ENCODE measurements at regions not wholly inside any gene's neighbourhood (a gene's known extent, or its start where the extent isn't known, plus 50 kb on each side); places are given as distances from the start of the nearest gene placed in this dataset.

DNA sequence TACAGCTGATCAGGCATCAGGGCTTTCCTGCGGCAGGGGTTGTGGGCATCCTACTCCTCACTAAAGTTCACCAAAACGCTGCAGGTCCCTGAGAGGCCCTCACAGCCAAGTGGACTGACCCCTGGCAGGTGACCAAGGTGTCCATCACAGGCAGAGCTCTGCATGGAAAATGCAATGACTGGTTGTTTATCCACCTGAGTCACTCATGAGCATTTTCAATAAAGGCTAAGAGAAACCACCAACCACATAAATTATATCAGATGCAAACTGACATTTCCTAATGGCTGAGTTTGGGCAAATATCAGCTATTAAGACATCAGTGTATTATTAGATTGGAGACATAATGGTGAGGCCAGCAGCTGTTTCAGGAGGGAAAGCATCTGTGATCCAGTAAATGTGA lies 152.7 kb upstream of the SYNDIG1 start:
- Mint-ChIP-seq H3K27ac (no peak overlapping the region), H3K4me3 (peak overlapping the region; percentile 18), H3K9me3 (no peaks in the 10 kb centered on the region), H3K36me3 (ENCODE audit: low read depth) (no peaks in the 10 kb centered on the region), H3K4me1 (ENCODE audit: low read depth) (peaks cover 33% of the 10 kb centered on the region), H3K27me3 (no peaks in the 10 kb centered on the region)
- ATAC-seq (ENCODE audit: poor library complexity) (no peak), DNase-seq (no peak)
- intact Hi-C loops (cut with DNase I, micrococcal nuclease), result no loop called here
- Histone ChIP-seq H3K4me1 (ENCODE audit: insufficient read depth, low read length) (peaks cover 18% of the 10 kb centered on the region), H3K27ac (ENCODE audit: low read depth in 1 of 2, low read length in 2 of 2) (no peak overlapping the region), H3K27me3 (ENCODE audit: control insufficient read depth in 1 of 2, insufficient read depth in 2 of 2, low read length in 2 of 2) (no peaks in the 10 kb centered on the region), H3K9me3 (ENCODE audit: control insufficient read depth in 1 of 2, insufficient read depth in 1 of 2, low read length in 2 of 2) (no peaks in the 10 kb centered on the region), H3K36me3 (ENCODE audit: insufficient read depth, low read length) (no peaks in the 10 kb centered on the region), H3K4me3 (ENCODE audit: low read length) (no peak overlapping the region)
- POLR2A ChIA-PET, result no interaction called here
- TF ChIP-seq, protein P1, sequence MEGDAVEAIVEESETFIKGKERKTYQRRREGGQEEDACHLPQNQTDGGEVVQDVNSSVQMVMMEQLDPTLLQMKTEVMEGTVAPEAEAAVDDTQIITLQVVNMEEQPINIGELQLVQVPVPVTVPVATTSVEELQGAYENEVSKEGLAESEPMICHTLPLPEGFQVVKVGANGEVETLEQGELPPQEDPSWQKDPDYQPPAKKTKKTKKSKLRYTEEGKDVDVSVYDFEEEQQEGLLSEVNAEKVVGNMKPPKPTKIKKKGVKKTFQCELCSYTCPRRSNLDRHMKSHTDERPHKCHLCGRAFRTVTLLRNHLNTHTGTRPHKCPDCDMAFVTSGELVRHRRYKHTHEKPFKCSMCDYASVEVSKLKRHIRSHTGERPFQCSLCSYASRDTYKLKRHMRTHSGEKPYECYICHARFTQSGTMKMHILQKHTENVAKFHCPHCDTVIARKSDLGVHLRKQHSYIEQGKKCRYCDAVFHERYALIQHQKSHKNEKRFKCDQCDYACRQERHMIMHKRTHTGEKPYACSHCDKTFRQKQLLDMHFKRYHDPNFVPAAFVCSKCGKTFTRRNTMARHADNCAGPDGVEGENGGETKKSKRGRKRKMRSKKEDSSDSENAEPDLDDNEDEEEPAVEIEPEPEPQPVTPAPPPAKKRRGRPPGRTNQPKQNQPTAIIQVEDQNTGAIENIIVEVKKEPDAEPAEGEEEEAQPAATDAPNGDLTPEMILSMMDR (IDR thresholded peaks at IDR 0.05), result no peak
- CTCF ChIA-PET, result no interaction called here

DNA sequence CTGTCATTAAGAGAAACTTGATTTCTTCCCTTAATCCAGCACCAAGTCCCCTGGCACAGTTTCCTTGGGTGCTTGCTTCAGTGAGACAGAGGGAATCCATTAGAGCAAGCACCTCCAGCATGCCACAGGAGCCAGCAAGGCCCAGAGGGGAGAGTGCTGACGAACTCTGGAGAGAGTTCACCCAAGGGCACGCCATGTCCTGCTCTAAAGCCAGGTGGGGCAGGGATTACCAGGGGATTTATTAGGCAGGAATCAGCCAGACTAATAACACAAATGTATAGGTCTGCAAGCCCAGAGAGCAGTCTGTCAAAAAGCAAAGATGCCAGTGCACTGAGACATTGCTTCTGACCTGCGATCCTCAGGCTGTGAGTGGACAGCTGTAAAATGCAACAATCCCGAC lies 155.4 kb upstream of the SYNDIG1 start:
- H3K4me3 Mint-ChIP-seq, result no peak overlapping the region
- H3K9me3 Mint-ChIP-seq, result no peaks in the 10 kb centered on the region
- Histone ChIP-seq H3K36me3 (ENCODE audit: insufficient read depth, low read length) (no peaks in the 10 kb centered on the region), H3K4me1 (ENCODE audit: insufficient read depth, low read length) (peaks cover 18% of the 10 kb centered on the region), H3K27me3 (ENCODE audit: control insufficient read depth in 1 of 2, insufficient read depth in 2 of 2, low read length in 2 of 2) (no peaks in the 10 kb centered on the region), H3K27ac (ENCODE audit: low read depth in 1 of 2, low read length in 2 of 2) (no peak overlapping the region), H3K9me3 (ENCODE audit: control insufficient read depth in 1 of 2, insufficient read depth in 1 of 2, low read length in 2 of 2) (no peaks in the 10 kb centered on the region), H3K4me3 (ENCODE audit: low read length) (no peak overlapping the region)
- no peak overlapping the region for H3K27ac Mint-ChIP-seq
- TF ChIP-seq, protein P1 (IDR thresholded peaks at IDR 0.05), result no peak
- intact Hi-C loops (cut with DNase I, micrococcal nuclease), result no loop called here
- H3K4me1 Mint-ChIP-seq (ENCODE audit: low read depth), result peaks cover 22% of the 10 kb centered on the region
- no peaks in the 10 kb centered on the region for H3K27me3 Mint-ChIP-seq
- DNase-seq, result no peak
- H3K36me3 Mint-ChIP-seq (ENCODE audit: low read depth), result no peaks in the 10 kb centered on the region
- no peak for ATAC-seq (ENCODE audit: poor library complexity)
- POLR2A ChIA-PET, result no interaction called here
- CTCF ChIA-PET, result no interaction called here

DNA sequence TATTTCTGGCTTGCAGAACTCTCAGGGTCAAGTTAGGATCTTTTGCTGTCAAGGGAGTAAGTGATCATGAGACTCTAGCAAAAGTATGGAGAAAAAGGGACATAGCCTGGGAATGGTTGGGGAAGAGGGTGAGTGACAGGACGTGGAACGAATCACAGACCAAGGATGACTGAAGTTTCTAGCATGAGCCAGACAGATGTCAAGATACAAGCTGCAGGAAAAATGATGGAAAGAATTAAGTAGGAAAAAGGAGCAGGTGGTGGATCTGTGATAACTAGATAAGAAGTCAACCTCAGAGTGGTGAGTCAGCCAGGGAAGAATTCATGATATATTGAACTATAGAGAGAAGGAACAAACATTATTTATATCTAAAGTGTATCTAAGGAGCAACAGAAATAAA lies 159.8 kb upstream of the SYNDIG1 start:
- Mint-ChIP-seq H3K4me1 (ENCODE audit: low read depth) (no peaks in the 10 kb centered on the region), H3K9me3 (no peaks in the 10 kb centered on the region), H3K27ac (no peak overlapping the region), H3K4me3 (no peak overlapping the region), H3K36me3 (ENCODE audit: low read depth) (no peaks in the 10 kb centered on the region), H3K27me3 (no peaks in the 10 kb centered on the region)
- DNase-seq, result no peak
- ATAC-seq (ENCODE audit: poor library complexity), result no peak
- peaks cover 0 to 2% of the 10 kb centered on the region in 2 experiments for H3K27me3 ChIP-seq (ENCODE audit: control insufficient read depth in 1 of 2, insufficient read depth in 2 of 2, low read length in 2 of 2)
- no peaks in the 10 kb centered on the region for H3K36me3 ChIP-seq (ENCODE audit: insufficient read depth, low read length)
- H3K4me1 ChIP-seq (ENCODE audit: insufficient read depth, low read length), result no peaks in the 10 kb centered on the region
- ChIA-PET CTCF (no interaction called here), POLR2A (no interaction called here)
- H3K9me3 ChIP-seq (ENCODE audit: control insufficient read depth in 1 of 2, insufficient read depth in 1 of 2, low read length in 2 of 2), result no peaks in the 10 kb centered on the region
- no peak overlapping the region for H3K4me3 ChIP-seq (ENCODE audit: low read length)
- TF ChIP-seq, protein P1 (IDR thresholded peaks at IDR 0.05), result no peak
- intact Hi-C loops (cut with DNase I, micrococcal nuclease), result no loop called here
- H3K27ac ChIP-seq (ENCODE audit: low read depth in 1 of 2, low read length in 2 of 2), result no peak overlapping the region

All from CD4-positive, alpha-beta T cell (primary cell).